ENCODE measurements at regions not wholly inside any gene's neighbourhood (a gene's known extent, or its start where the extent isn't known, plus 50 kb on each side); places are given as distances from the start of the nearest gene placed in this dataset.

GRCh38 chr15:93860701-93861100 is 370.7 kb upstream of the MCTP2 start:
- H3K36me3 Mint-ChIP-seq = no peaks in the 10 kb centered on the region
- no peaks in the 10 kb centered on the region for H3K27me3 Mint-ChIP-seq
- peaks cover 2 to 9% of the 10 kb centered on the region in 2 donors for H3K4me1 Mint-ChIP-seq
- H3K9me3 Mint-ChIP-seq = no peaks in the 10 kb centered on the region
- no peak overlapping the region for H3K27ac Mint-ChIP-seq
- no peak for DNase-seq
- no peak for ATAC-seq (replicated peaks)
- no peak overlapping the region for H3K4me3 Mint-ChIP-seq

GRCh38 chr15:93859176-93859575 is 372.2 kb upstream of the MCTP2 start:
- H3K9me3 Mint-ChIP-seq = no peaks in the 10 kb centered on the region
- H3K4me1 Mint-ChIP-seq = peaks cover 2 to 9% of the 10 kb centered on the region in 2 donors
- H3K4me3 Mint-ChIP-seq = no peak overlapping the region
- no peak overlapping the region for H3K27ac Mint-ChIP-seq
- ATAC-seq (replicated peaks) (no peak), DNase-seq (no peak)
- no peaks in the 10 kb centered on the region for H3K36me3 Mint-ChIP-seq
- no peaks in the 10 kb centered on the region for H3K27me3 Mint-ChIP-seq

GRCh38 chr15:93855181-93855826 is 376.1 kb upstream of the MCTP2 start:
- no peaks in the 10 kb centered on the region for H3K4me1 Mint-ChIP-seq

GRCh38 chr15:93854088-93854487 is 377.3 kb upstream of the MCTP2 start:
- no peaks in the 10 kb centered on the region for H3K36me3 Mint-ChIP-seq
- no peak overlapping the region for H3K4me3 Mint-ChIP-seq
- DNase-seq = no peak
- H3K9me3 Mint-ChIP-seq = no peaks in the 10 kb centered on the region
- no peaks in the 10 kb centered on the region for H3K27me3 Mint-ChIP-seq
- no peaks in the 10 kb centered on the region for H3K4me1 Mint-ChIP-seq
- no peak for ATAC-seq (replicated peaks)
- no peak overlapping the region for H3K27ac Mint-ChIP-seq

More at GRCh38 chr15:93855181-93855826, 376.1 kb upstream of the MCTP2 start:
- H3K27me3 Mint-ChIP-seq = no peaks in the 10 kb centered on the region
- no peaks in the 10 kb centered on the region for H3K36me3 Mint-ChIP-seq
- H3K27ac Mint-ChIP-seq = no peak overlapping the region
- DNase-seq (no peak), ATAC-seq (replicated peaks) (no peak)
- H3K4me3 Mint-ChIP-seq = no peak overlapping the region
- no peaks in the 10 kb centered on the region for H3K9me3 Mint-ChIP-seq

GRCh38 chr15:93852761-93853160 is 378.6 kb upstream of the MCTP2 start:
- ATAC-seq (replicated peaks) = no peak
- Mint-ChIP-seq H3K36me3 (no peaks in the 10 kb centered on the region), H3K4me3 (no peak overlapping the region), H3K27me3 (no peaks in the 10 kb centered on the region), H3K9me3 (no peaks in the 10 kb centered on the region), H3K4me1 (no peaks in the 10 kb centered on the region), H3K27ac (no peak overlapping the region)
- DNase-seq = no peak

GRCh38 chr15:93848490-93848889 is 382.9 kb upstream of the MCTP2 start:
- H3K4me1 Mint-ChIP-seq = no peaks in the 10 kb centered on the region
- no peaks in the 10 kb centered on the region for H3K36me3 Mint-ChIP-seq
- H3K4me3 Mint-ChIP-seq = no peak overlapping the region

GRCh38 chr15:93848076-93848475 is 383.3 kb upstream of the MCTP2 start:
- no peaks in the 10 kb centered on the region for H3K9me3 Mint-ChIP-seq
- H3K27ac Mint-ChIP-seq = no peak overlapping the region
- no peaks in the 10 kb centered on the region for H3K36me3 Mint-ChIP-seq
- ATAC-seq (replicated peaks) (no peak), DNase-seq (no peak)
- no peaks in the 10 kb centered on the region for H3K27me3 Mint-ChIP-seq
- H3K4me3 Mint-ChIP-seq = no peak overlapping the region
- no peaks in the 10 kb centered on the region for H3K4me1 Mint-ChIP-seq

More at GRCh38 chr15:93848490-93848889, 382.9 kb upstream of the MCTP2 start:
- no peaks in the 10 kb centered on the region for H3K9me3 Mint-ChIP-seq
- H3K27me3 Mint-ChIP-seq = no peaks in the 10 kb centered on the region
- DNase-seq = no peak
- no peak overlapping the region for H3K27ac Mint-ChIP-seq
- ATAC-seq (replicated peaks) = no peak

- H3K4me1 Mint-ChIP-seq = no peaks in the 10 kb centered on the region
- H3K36me3 Mint-ChIP-seq = no peaks in the 10 kb centered on the region
- H3K27ac Mint-ChIP-seq = no peak overlapping the region
- peaks cover 0 to 1% of the 10 kb centered on the region in 2 donors for H3K9me3 Mint-ChIP-seq
- H3K27me3 Mint-ChIP-seq = no peaks in the 10 kb centered on the region
- DNase-seq (no peak), ATAC-seq (replicated peaks) (no peak)
- no peak overlapping the region for H3K4me3 Mint-ChIP-seq
These were observed 385.2 kb upstream of the MCTP2 start for GRCh38 chr15:93846148-93846547.

GRCh38 chr15:93837450-93837849 is 393.9 kb upstream of the MCTP2 start:
- no peak overlapping the region for H3K27ac Mint-ChIP-seq
- DNase-seq = no peak
- H3K9me3 Mint-ChIP-seq = peaks cover 0 to 3% of the 10 kb centered on the region in 2 donors
- no peaks in the 10 kb centered on the region for H3K4me1 Mint-ChIP-seq
- no peaks in the 10 kb centered on the region for H3K36me3 Mint-ChIP-seq
- H3K27me3 Mint-ChIP-seq = no peaks in the 10 kb centered on the region
- no peak for ATAC-seq (replicated peaks)
- H3K4me3 Mint-ChIP-seq = no peak overlapping the region

- no peak overlapping the region for H3K4me3 Mint-ChIP-seq
- DNase-seq (no peak), ATAC-seq (replicated peaks) (no peak)
- no peak overlapping the region for H3K27ac Mint-ChIP-seq
- no peaks in the 10 kb centered on the region for H3K9me3 Mint-ChIP-seq
- H3K36me3 Mint-ChIP-seq = no peaks in the 10 kb centered on the region
- no peaks in the 10 kb centered on the region for H3K4me1 Mint-ChIP-seq
- H3K27me3 Mint-ChIP-seq = no peaks in the 10 kb centered on the region
These were observed 396.0 kb upstream of the MCTP2 start for GRCh38 chr15:93835344-93835743.

GRCh38 chr15:93831641-93832040 is 399.7 kb upstream of the MCTP2 start:
- DNase-seq (no peak), ATAC-seq (replicated peaks) (no peak)
- H3K36me3 Mint-ChIP-seq = no peaks in the 10 kb centered on the region
- no peak overlapping the region for H3K4me3 Mint-ChIP-seq
- peaks cover 0 to 2% of the 10 kb centered on the region in 2 donors for H3K9me3 Mint-ChIP-seq
- no peaks in the 10 kb centered on the region for H3K4me1 Mint-ChIP-seq
- H3K27ac Mint-ChIP-seq = no peak overlapping the region
- no peaks in the 10 kb centered on the region for H3K27me3 Mint-ChIP-seq

GRCh38 chr15:93830221-93831080 is 400.9 kb upstream of the MCTP2 start:
- no peaks in the 10 kb centered on the region for H3K36me3 Mint-ChIP-seq
- peaks cover 0 to 2% of the 10 kb centered on the region in 2 donors for H3K9me3 Mint-ChIP-seq
- ATAC-seq (replicated peaks) (no peak), DNase-seq (no peak)
- no peaks in the 10 kb centered on the region for H3K27me3 Mint-ChIP-seq
- no peak overlapping the region for H3K4me3 Mint-ChIP-seq
- no peak overlapping the region for H3K27ac Mint-ChIP-seq
- H3K4me1 Mint-ChIP-seq = no peaks in the 10 kb centered on the region

- peaks cover 0 to 2% of the 10 kb centered on the region in 2 donors for H3K9me3 Mint-ChIP-seq
- ATAC-seq (replicated peaks) = no peak
- H3K27ac Mint-ChIP-seq = no peak overlapping the region
- no peaks in the 10 kb centered on the region for H3K4me1 Mint-ChIP-seq
- H3K36me3 Mint-ChIP-seq = no peaks in the 10 kb centered on the region
- DNase-seq = no peak
- no peaks in the 10 kb centered on the region for H3K27me3 Mint-ChIP-seq
- H3K4me3 Mint-ChIP-seq = no peak overlapping the region
These were observed 402.1 kb upstream of the MCTP2 start for GRCh38 chr15:93829115-93829870.

GRCh38 chr15:93826790-93827189 is 404.6 kb upstream of the MCTP2 start:
- DNase-seq (no peak), ATAC-seq (replicated peaks) (no peak)
- Mint-ChIP-seq H3K27ac (no peak overlapping the region), H3K4me1 (no peaks in the 10 kb centered on the region), H3K36me3 (no peaks in the 10 kb centered on the region), H3K27me3 (no peaks in the 10 kb centered on the region), H3K9me3 (peaks cover 0 to 2% of the 10 kb centered on the region in 2 donors), H3K4me3 (no peak overlapping the region)

All from stimulated activated naive B cell treated with anti-CD40 and anti-IgM and Interleukin-4, amounts not matched to agents 10 μg/mL and 1 μg/mL and 100 μg/mL, for 72 hours (primary cell).